SK-N-MC (cell line): ENCODE measurements at regions not wholly inside any gene's neighbourhood (a gene's known extent, or its start where the extent isn't known, plus 50 kb on each side); places are given as distances from the start of the nearest gene placed in this dataset.

Source experiments
- DNase-seq: peaks from one replicate; pipeline ENCODE4 v3.0.0-alpha.2; 2011; ENCODE audit warnings: low read depth, low spot score
- H3K27ac ChIP-seq: fragments of 200-600 bp; sonication (generic); 2 replicates; pipeline ENCODE4 v1.5.1; 2016; ENCODE audit warnings: mixed run types
- H3K36me3 ChIP-seq: fragments of 200-600 bp; sonication (generic); 2 replicates; pipeline ENCODE4 v1.6.1; 2017; ENCODE audit warnings: antibody characterized with exemption, low read length, mixed read lengths; ENCODE audit not compliant: insufficient read depth
- H3K4me3 ChIP-seq: fragments of 200-600 bp; sonication (generic); 2 replicates; pipeline ENCODE4 v1.5.1; 2016
- H3K9ac ChIP-seq: fragments of 200-600 bp; sonication (generic); 2 replicates; pipeline ENCODE4 v1.8.0; 2017; ENCODE audit warnings: mixed run types, mixed read lengths; ENCODE audit not compliant: insufficient read length
- H3K9me3 ChIP-seq: fragments of 200-600 bp; sonication (generic); 2 replicates; pipeline ENCODE4 v1.6.1; 2017; ENCODE audit warnings: low read depth, mild to moderate bottlenecking, antibody characterized with exemption, low read length, moderate library complexity, mixed read lengths
- EZH2 ChIP-seq: fragments of 200-600 bp; sonication (generic); IDR thresholded peaks from one replicate; pipeline ENCODE4 v1.6.1; 2017; ENCODE audit warnings: antibody characterized with exemption
- FOXP2 ChIP-seq: optimal IDR thresholded peaks from 2 replicates; pipeline ENCODE3; 2011; ENCODE audit warnings: mild to moderate bottlenecking, moderate library complexity; ENCODE audit not compliant: insufficient read depth; ENCODE audit errors: extremely low read length, control extremely low read depth
- POLR2AphosphoS5 ChIP-seq: IDR thresholded peaks from 2 replicates; pipeline ENCODE4 v1.6.1; 2012; ENCODE audit warnings: mild to moderate bottlenecking, low read depth, low read length, borderline replicate concordance

GRCh38 chr12:105831372-105831771 lies 307.4 kb downstream of the NUAK1 start:
- H3K36me3 ChIP-seq = no peaks in the 10 kb centered on the region
- H3K27ac ChIP-seq = no peak overlapping the region
- no peak for TF ChIP-seq EZH2
- TF ChIP-seq FOXP2 = no peak
- TF ChIP-seq POLR2AphosphoS5 = no peak
- H3K9ac ChIP-seq = no peak overlapping the region
- no peaks in the 10 kb centered on the region for H3K9me3 ChIP-seq
- DNase-seq = no peak
- H3K4me3 ChIP-seq = no peak overlapping the region

GRCh38 chr12:105832021-105832420 lies 306.7 kb downstream of the NUAK1 start:
- no peaks in the 10 kb centered on the region for H3K9me3 ChIP-seq
- DNase-seq = no peak
- no peak overlapping the region for H3K9ac ChIP-seq
- TF ChIP-seq POLR2AphosphoS5 = no peak
- TF ChIP-seq EZH2 = no peak
- no peak for TF ChIP-seq FOXP2
- H3K27ac ChIP-seq = no peak overlapping the region
- no peak overlapping the region for H3K4me3 ChIP-seq
- H3K36me3 ChIP-seq = no peaks in the 10 kb centered on the region

- Histone ChIP-seq H3K27ac (no peak overlapping the region), H3K4me3 (no peak overlapping the region), H3K36me3 (no peaks in the 10 kb centered on the region), H3K9me3 (no peaks in the 10 kb centered on the region), H3K9ac (no peak overlapping the region)
- no peak for DNase-seq
- TF ChIP-seq FOXP2 (no peak), EZH2 (no peak), POLR2AphosphoS5 (no peak)
These were observed 305.9 kb downstream of the NUAK1 start for GRCh38 chr12:105832806-105833205.

- no peak overlapping the region for H3K4me3 ChIP-seq
- no peak for DNase-seq
- H3K9ac ChIP-seq = no peak overlapping the region
- no peaks in the 10 kb centered on the region for H3K36me3 ChIP-seq
- no peak for TF ChIP-seq FOXP2
- no peak for TF ChIP-seq EZH2
- no peak for TF ChIP-seq POLR2AphosphoS5
- no peaks in the 10 kb centered on the region for H3K9me3 ChIP-seq
- H3K27ac ChIP-seq = no peak overlapping the region
These were observed 304.3 kb downstream of the NUAK1 start for GRCh38 chr12:105834496-105834895.

GRCh38 chr12:105835580-105836241 lies 303.0 kb downstream of the NUAK1 start:
- Histone ChIP-seq H3K9me3 (no peaks in the 10 kb centered on the region), H3K9ac (no peak overlapping the region), H3K36me3 (no peaks in the 10 kb centered on the region), H3K4me3 (no peak overlapping the region), H3K27ac (no peak overlapping the region)
- no peak for DNase-seq
- TF ChIP-seq POLR2AphosphoS5 (no peak), EZH2 (no peak), FOXP2 (no peak)

GRCh38 chr12:105836242-105836622 lies 302.5 kb downstream of the NUAK1 start:
- Histone ChIP-seq H3K9ac (no peak overlapping the region), H3K4me3 (no peak overlapping the region), H3K9me3 (no peaks in the 10 kb centered on the region), H3K36me3 (no peaks in the 10 kb centered on the region), H3K27ac (no peak overlapping the region)
- TF ChIP-seq EZH2 (no peak), FOXP2 (no peak), POLR2AphosphoS5 (no peak)
- DNase-seq = no peak

- H3K9ac ChIP-seq = no peak overlapping the region
- no peak overlapping the region for H3K27ac ChIP-seq
- DNase-seq = no peak
- H3K4me3 ChIP-seq = no peak overlapping the region
- no peaks in the 10 kb centered on the region for H3K36me3 ChIP-seq
- TF ChIP-seq FOXP2 = no peak
- no peak for TF ChIP-seq POLR2AphosphoS5
- no peak for TF ChIP-seq EZH2
- H3K9me3 ChIP-seq = no peaks in the 10 kb centered on the region
These were observed 299.1 kb downstream of the NUAK1 start for GRCh38 chr12:105839629-105840127.

- TF ChIP-seq FOXP2 (no peak), EZH2 (no peak)
- Histone ChIP-seq H3K36me3 (no peaks in the 10 kb centered on the region), H3K27ac (no peak overlapping the region), H3K9ac (no peak overlapping the region), H3K4me3 (no peak overlapping the region), H3K9me3 (no peaks in the 10 kb centered on the region)
- DNase-seq = no peak
These were observed 298.4 kb downstream of the NUAK1 start for GRCh38 chr12:105840384-105840783.

GRCh38 chr12:105841840-105842239 lies 296.9 kb downstream of the NUAK1 start:
- no peak overlapping the region for H3K4me3 ChIP-seq
- DNase-seq = no peak
- H3K36me3 ChIP-seq = no peaks in the 10 kb centered on the region
- H3K9ac ChIP-seq = no peak overlapping the region
- no peak overlapping the region for H3K27ac ChIP-seq
- TF ChIP-seq POLR2AphosphoS5 (no peak), FOXP2 (no peak), EZH2 (no peak)
- H3K9me3 ChIP-seq = no peaks in the 10 kb centered on the region
